Loucy (cell line): ENCODE measurements at regions not wholly inside any gene's neighbourhood (a gene's known extent, or its start where the extent isn't known, plus 50 kb on each side); places are given as distances from the start of the nearest gene placed in this dataset.

Source experiments
- EZH2phosphoT487 ChIP-seq: fragments of 200-600 bp; IDR thresholded peaks from 2 replicates; pipeline ENCODE4 v1.6.1; 2018; ENCODE audit warnings: antibody characterized with exemption, mild to moderate bottlenecking, moderate library complexity, borderline replicate concordance
- TF ChIP-seq, protein P1 (sequence below): fragments of 200-600 bp; sonication (generic); conservative IDR thresholded peaks from 2 replicates; pipeline ENCODE4 v1.5.1; 2014; ENCODE audit warnings: mild to moderate bottlenecking, antibody characterized with exemption, low read length

DNA sequence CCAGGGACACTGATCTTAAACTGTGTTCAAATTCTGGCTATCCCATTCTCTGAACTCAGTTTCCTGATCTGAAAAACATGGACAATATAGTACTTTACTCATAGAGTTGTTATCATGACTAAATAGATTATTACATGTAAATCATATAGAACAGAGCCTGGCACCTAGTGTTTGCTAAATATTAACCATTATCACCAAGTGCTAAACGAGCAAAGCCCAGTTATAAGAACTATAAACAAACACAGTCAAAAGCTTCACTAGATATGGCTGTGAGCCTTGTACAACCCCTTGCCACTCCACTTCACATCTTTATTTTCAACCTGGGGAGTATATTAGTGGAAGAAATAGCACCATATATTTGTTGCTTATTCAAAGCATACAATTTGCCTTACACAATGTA, 338.9 kb upstream of the CADM1 start:
- TF ChIP-seq, protein P1, sequence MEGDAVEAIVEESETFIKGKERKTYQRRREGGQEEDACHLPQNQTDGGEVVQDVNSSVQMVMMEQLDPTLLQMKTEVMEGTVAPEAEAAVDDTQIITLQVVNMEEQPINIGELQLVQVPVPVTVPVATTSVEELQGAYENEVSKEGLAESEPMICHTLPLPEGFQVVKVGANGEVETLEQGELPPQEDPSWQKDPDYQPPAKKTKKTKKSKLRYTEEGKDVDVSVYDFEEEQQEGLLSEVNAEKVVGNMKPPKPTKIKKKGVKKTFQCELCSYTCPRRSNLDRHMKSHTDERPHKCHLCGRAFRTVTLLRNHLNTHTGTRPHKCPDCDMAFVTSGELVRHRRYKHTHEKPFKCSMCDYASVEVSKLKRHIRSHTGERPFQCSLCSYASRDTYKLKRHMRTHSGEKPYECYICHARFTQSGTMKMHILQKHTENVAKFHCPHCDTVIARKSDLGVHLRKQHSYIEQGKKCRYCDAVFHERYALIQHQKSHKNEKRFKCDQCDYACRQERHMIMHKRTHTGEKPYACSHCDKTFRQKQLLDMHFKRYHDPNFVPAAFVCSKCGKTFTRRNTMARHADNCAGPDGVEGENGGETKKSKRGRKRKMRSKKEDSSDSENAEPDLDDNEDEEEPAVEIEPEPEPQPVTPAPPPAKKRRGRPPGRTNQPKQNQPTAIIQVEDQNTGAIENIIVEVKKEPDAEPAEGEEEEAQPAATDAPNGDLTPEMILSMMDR, result no peak
- TF ChIP-seq EZH2phosphoT487, result no peak
